Pancreas (tissue), 10 donors: ENCODE measurements at regions not wholly inside any gene's neighbourhood (a gene's known extent, or its start where the extent isn't known, plus 50 kb on each side); places are given as distances from the start of the nearest gene placed in this dataset.
"Not testable (repeated sequence)": the region's sequence is repeated elsewhere in the genome, so short reads cannot be mapped to it uniquely, and the experiment has no call there.

Experiments
- ATAC-seq, 4 donors: fragments of 200-7000 bp; cut with Tn5 transposase; one replicate each; pipeline versions ENCODE4 v1.8.0 to v1.9.1; 2020; ENCODE audit warnings: mild to moderate bottlenecking in 4 of 4, moderate library complexity in 4 of 4
- DNase-seq, 6 donors: peaks; one replicate each; pipeline ENCODE4 v3.0.0-alpha.2; 2020
- FAIRE-seq: peaks from 2 replicates; lab custom pipeline; 2012; peaks lifted over from hg19 to GRCh38; lab: Jason Lieb, UNC
- H3K27ac ChIP-seq, 4 donors: fragments of 200-600 bp; sonication (generic); 1 replicate in 3 of 4; 2 replicates in 1 of 4; pipeline versions ENCODE4 v1.5.0 to v1.8.0; 2020
- H3K27me3 ChIP-seq, 4 donors: fragments of 200-600 bp; one replicate each; pipeline ENCODE4 v1.8.0; 2021
- H3K36me3 ChIP-seq, 3 donors: fragments of 200-600 bp; sonication (generic) in 1 of 3; one replicate each; pipeline versions ENCODE4 v1.5.0 to v1.8.0; 2020 to 2021
- H3K4me1 ChIP-seq, 3 donors: fragments of 200-600 bp; one replicate each; pipeline ENCODE4 v1.8.0; 2021
- H3K4me3 ChIP-seq, 4 donors: fragments of 200-600 bp; sonication (generic) in 2 of 4; one replicate each; pipeline versions ENCODE4 v1.5.0 to v1.8.0; 2020 to 2021
- H3K9me3 ChIP-seq, 4 donors: fragments of 200-600 bp; one replicate each; pipeline ENCODE4 v1.8.0; 2021
- CTCF ChIP-seq, 4 donors: fragments of 200-600 bp; sonication (generic) in 3 of 4; IDR thresholded peaks; one replicate each; pipeline versions ENCODE4 v1.5.0 to v1.8.0; 2021; ENCODE audit warnings: antibody characterized with exemption in 4 of 4
- WGBS, 2 donors: extraction: QIAGEN DNeasy Blood & Tissue Kit; methylation state at CpG; one replicate each; pipeline ENCODE4 v1.1.7; 2013; 5-methylcytosine and 5-hydroxymethylcytosine counted together
- intact Hi-C, 3 donors: fragments of 100-400 bp; cut with DNase I; formaldehyde crosslinking; loops; one replicate each; pipeline versions ENCODE4 v1.11.1 to v1.14.2; 2022
- donor health status: healthy with polysubstance abuse.
- donor health status: DM: no; HTN: no; CAD: no; lungs with moderate emphysema.
- donor health status: DM: no; HTN: no; CAD: no.
- donor health status: control.
- donor health status: control.
- donor health status: Bipolar disorder and iron deficiency.
- donor health status: DM: yes; HTN: yes; CAD: no.
- donor health status: DM: no; HTN: no; CAD: no.
- donor health status: DM: no; HTN: no; CAD: no.
- donor health status: DM: yes; HTN: yes; CAD: no.

- H3K36me3 ChIP-seq = no peaks in the 10 kb centered on the region
- TF ChIP-seq CTCF (IDR thresholded peaks at IDR 0.05) = no peak
- intact Hi-C loops = no loop called here
- no peaks in the 10 kb centered on the region for H3K4me1 ChIP-seq
- H3K27ac ChIP-seq = no peak overlapping the region
- H3K4me3 ChIP-seq = no peak overlapping the region
- DNase-seq (no peak), FAIRE-seq (no peak), ATAC-seq (no peak)
- H3K9me3 ChIP-seq = no peaks in the 10 kb centered on the region
- no peaks in the 10 kb centered on the region for H3K27me3 ChIP-seq
Observed at GRCh38 chr3:26132942-26133341, 343.1 kb downstream of the OXSM start.

- ATAC-seq (no peak), FAIRE-seq (no peak), DNase-seq (no peak)
- TF ChIP-seq CTCF (IDR thresholded peaks at IDR 0.05) = no peak
- Histone ChIP-seq H3K9me3 (no peaks in the 10 kb centered on the region), H3K4me1 (no peaks in the 10 kb centered on the region), H3K36me3 (no peaks in the 10 kb centered on the region), H3K27me3 (no peaks in the 10 kb centered on the region), H3K27ac (no peak overlapping the region), H3K4me3 (no peak overlapping the region)
- intact Hi-C loops = no loop called here
- 25 to 55% methylated on average over 1 of the region's 1 CpG for WGBS, 2 donors
Observed at GRCh38 chr3:26141296-26141695, 351.4 kb downstream of the OXSM start.

DNA sequence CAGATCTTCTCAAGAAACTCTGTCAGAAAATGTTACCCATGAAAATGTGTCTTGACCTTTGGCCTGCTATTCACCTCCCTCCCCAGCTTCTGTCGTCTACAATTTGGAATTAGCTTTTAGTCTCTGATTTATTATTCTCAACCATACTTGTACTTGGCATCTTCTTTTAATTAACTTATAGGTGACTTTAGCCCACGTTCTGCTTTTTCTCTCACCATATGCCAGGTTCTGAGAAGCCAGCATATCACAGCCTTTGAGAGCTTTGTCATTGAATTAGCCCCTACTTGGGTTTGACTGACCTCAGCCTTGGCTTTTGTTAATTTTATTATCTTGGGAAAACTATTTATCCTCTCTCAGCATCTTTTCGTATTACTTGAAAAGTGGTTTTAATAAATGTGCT is 355.9 kb downstream of the OXSM start:
- H3K4me1 ChIP-seq = no peaks in the 10 kb centered on the region
- no peak overlapping the region for H3K4me3 ChIP-seq
- H3K27me3 ChIP-seq = no peaks in the 10 kb centered on the region
- DNase-seq (no peak), FAIRE-seq (no peak), ATAC-seq (no peak)
- intact Hi-C loops = no loop called here
- no peak overlapping the region for H3K27ac ChIP-seq
- no peaks in the 10 kb centered on the region for H3K36me3 ChIP-seq
- 52 to 65% methylated on average over 3 of the region's 3 CpGs for WGBS, 2 donors
- TF ChIP-seq CTCF (IDR thresholded peaks at IDR 0.05) = no peak
- no peaks in the 10 kb centered on the region for H3K9me3 ChIP-seq

GRCh38 chr3:26157428-26157827 is 367.5 kb downstream of the OXSM start:
- ATAC-seq, H3K36me3 ChIP-seq, H3K4me1 ChIP-seq, H3K27me3 ChIP-seq, FAIRE-seq, DNase-seq, H3K27ac ChIP-seq, H3K4me3 ChIP-seq, intact Hi-C loops, H3K9me3 ChIP-seq: not testable (repeated sequence)
- 75 to 89% methylated on average over 4 of the region's 4 CpGs for WGBS, 2 donors

DNA sequence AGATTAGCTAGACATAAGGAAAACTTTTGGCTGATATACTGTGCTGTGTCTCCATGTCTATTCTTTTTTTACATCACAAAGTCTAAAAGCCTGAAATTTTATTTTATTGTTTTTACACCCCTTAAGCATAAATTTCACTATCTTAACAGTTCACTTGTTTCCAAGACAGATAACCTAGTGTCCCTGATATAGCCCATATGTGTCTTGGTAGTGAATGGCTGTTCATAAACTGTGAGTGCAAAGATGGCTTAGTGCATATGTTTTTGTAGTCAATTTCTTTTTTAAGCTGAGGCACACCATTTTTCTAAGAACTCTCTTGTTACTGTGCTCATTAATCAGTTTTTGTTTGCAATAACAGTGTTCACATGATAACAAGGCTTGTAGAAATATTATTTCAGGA is 381.1 kb downstream of the OXSM start:
- H3K27ac ChIP-seq = no peak overlapping the region
- DNase-seq (no peak), FAIRE-seq (no peak), ATAC-seq (no peak)
- intact Hi-C loops = no loop called here
- no peaks in the 10 kb centered on the region for H3K9me3 ChIP-seq
- H3K4me1 ChIP-seq = no peaks in the 10 kb centered on the region
- no peaks in the 10 kb centered on the region for H3K36me3 ChIP-seq
- no peak for TF ChIP-seq CTCF (IDR thresholded peaks at IDR 0.05)
- H3K4me3 ChIP-seq = no peak overlapping the region
- no peaks in the 10 kb centered on the region for H3K27me3 ChIP-seq

GRCh38 chr3:26191556-26191955 is 401.7 kb downstream of the OXSM start:
- intact Hi-C loops = no loop called here
- DNase-seq (no peak), ATAC-seq (no peak), FAIRE-seq (no peak)
- Histone ChIP-seq H3K27me3 (no peaks in the 10 kb centered on the region), H3K4me3 (no peak overlapping the region), H3K9me3 (no peaks in the 10 kb centered on the region), H3K36me3 (no peaks in the 10 kb centered on the region), H3K4me1 (no peaks in the 10 kb centered on the region), H3K27ac (no peak overlapping the region)
- WGBS, 2 donors = 77 to 96% methylated on average over 1 of the region's 1 CpG
- no peak for TF ChIP-seq CTCF (IDR thresholded peaks at IDR 0.05)
